Uterus (tissue), 3 donors: ENCODE measurements at regions not wholly inside any gene's neighbourhood (a gene's known extent, or its start where the extent isn't known, plus 50 kb on each side); places are given as distances from the start of the nearest gene placed in this dataset.

Experiments
- DNase-seq, 2 donors: peaks; one replicate each; pipeline ENCODE4 v3.0.0-alpha.2; 2019 to 2020
- H3K27ac ChIP-seq, 2 donors: fragments of 200-600 bp; sonication (generic); 1 replicate in 1 of 2; 2 replicates in 1 of 2; pipeline ENCODE4 v1.5.1; 2016 to 2018
- H3K27me3 ChIP-seq, 2 donors: fragments of 200-600 bp; sonication (generic); one replicate each; pipeline ENCODE4 v1.5.1; 2018 to 2019; ENCODE audit warnings: control low read depth in 1 of 2
- H3K36me3 ChIP-seq, 2 donors: fragments of 200-600 bp; sonication (generic); one replicate each; pipeline ENCODE4 v1.5.1; 2019; ENCODE audit warnings: control low read depth in 1 of 2
- H3K4me1 ChIP-seq, 2 donors: fragments of 200-600 bp; sonication (generic); one replicate each; pipeline ENCODE4 v1.5.1; 2018 to 2019; ENCODE audit warnings: control low read depth in 1 of 2
- H3K4me3 ChIP-seq, 2 donors: fragments of 200-600 bp; sonication (generic); 1 replicate in 1 of 2; 2 replicates in 1 of 2; pipeline ENCODE4 v1.5.1; 2018 to 2019; ENCODE audit warnings: mild to moderate bottlenecking in 1 of 2
- H3K9me3 ChIP-seq, 2 donors: fragments of 200-600 bp; sonication (generic); one replicate each; pipeline ENCODE4 v1.5.1; 2019; ENCODE audit warnings: control low read depth in 1 of 2
- POLR2A ChIP-seq, 2 donors: fragments of 450-650 bp; IDR thresholded peaks; one replicate each; pipeline ENCODE4 v1.6.1; 2016; ENCODE audit warnings: antibody characterized with exemption in 2 of 2, mild to moderate bottlenecking in 1 of 2, moderate library complexity in 1 of 2
- intact Hi-C: fragments of 100-400 bp; cut with DNase I; formaldehyde crosslinking; loops from one replicate; pipeline ENCODE4 v1.15.1; 2023; ENCODE audit warnings: low total_unique reads
- TF ChIP-seq, protein P1 (sequence below), 4 experiments: fragments of 200-600 bp in 2 of 4; fragments of 450-650 bp in 2 of 4; sonication (generic) in 2 of 4; IDR thresholded peaks; one replicate each; pipeline ENCODE4 v1.5.1; 2016 to 2019; ENCODE audit warnings: antibody characterized with exemption in 4 of 4, mild to moderate bottlenecking in 2 of 4, moderate library complexity in 1 of 4
- donor health status: DM: yes; HTN: yes; CAD: no.

DNA sequence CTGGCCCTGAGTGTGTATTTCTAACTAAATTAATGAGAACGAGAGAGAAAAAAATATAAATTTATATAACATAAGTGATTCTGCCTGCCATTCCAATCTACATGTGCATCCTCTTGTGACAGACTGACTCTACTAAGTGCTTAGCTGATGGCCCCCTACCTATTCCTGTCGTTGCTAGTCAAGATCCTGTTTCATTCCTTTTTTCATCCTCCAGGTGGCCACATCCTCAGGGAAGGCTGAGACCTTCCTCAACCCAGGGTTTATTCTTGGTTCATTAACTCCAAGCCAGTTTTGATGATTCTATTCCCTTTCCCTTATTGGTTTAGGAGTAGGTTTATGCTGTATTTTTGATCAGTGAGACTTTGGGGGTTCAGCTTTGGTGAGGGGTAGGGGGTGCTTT lies 201.3 kb downstream of the C9orf152 start:
- Histone ChIP-seq H3K9me3 (no peaks in the 10 kb centered on the region), H3K4me1 (no peaks in the 10 kb centered on the region), H3K27ac (no peak overlapping the region), H3K36me3 (no peaks in the 10 kb centered on the region), H3K4me3 (no peak overlapping the region), H3K27me3 (no peaks in the 10 kb centered on the region)
- intact Hi-C loops, result no loop called here
- no peak for TF ChIP-seq POLR2A (IDR thresholded peaks at IDR 0.05)
- TF ChIP-seq, protein P1, sequence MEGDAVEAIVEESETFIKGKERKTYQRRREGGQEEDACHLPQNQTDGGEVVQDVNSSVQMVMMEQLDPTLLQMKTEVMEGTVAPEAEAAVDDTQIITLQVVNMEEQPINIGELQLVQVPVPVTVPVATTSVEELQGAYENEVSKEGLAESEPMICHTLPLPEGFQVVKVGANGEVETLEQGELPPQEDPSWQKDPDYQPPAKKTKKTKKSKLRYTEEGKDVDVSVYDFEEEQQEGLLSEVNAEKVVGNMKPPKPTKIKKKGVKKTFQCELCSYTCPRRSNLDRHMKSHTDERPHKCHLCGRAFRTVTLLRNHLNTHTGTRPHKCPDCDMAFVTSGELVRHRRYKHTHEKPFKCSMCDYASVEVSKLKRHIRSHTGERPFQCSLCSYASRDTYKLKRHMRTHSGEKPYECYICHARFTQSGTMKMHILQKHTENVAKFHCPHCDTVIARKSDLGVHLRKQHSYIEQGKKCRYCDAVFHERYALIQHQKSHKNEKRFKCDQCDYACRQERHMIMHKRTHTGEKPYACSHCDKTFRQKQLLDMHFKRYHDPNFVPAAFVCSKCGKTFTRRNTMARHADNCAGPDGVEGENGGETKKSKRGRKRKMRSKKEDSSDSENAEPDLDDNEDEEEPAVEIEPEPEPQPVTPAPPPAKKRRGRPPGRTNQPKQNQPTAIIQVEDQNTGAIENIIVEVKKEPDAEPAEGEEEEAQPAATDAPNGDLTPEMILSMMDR (IDR thresholded peaks at IDR 0.05), result no peak
- no peak for DNase-seq

DNA sequence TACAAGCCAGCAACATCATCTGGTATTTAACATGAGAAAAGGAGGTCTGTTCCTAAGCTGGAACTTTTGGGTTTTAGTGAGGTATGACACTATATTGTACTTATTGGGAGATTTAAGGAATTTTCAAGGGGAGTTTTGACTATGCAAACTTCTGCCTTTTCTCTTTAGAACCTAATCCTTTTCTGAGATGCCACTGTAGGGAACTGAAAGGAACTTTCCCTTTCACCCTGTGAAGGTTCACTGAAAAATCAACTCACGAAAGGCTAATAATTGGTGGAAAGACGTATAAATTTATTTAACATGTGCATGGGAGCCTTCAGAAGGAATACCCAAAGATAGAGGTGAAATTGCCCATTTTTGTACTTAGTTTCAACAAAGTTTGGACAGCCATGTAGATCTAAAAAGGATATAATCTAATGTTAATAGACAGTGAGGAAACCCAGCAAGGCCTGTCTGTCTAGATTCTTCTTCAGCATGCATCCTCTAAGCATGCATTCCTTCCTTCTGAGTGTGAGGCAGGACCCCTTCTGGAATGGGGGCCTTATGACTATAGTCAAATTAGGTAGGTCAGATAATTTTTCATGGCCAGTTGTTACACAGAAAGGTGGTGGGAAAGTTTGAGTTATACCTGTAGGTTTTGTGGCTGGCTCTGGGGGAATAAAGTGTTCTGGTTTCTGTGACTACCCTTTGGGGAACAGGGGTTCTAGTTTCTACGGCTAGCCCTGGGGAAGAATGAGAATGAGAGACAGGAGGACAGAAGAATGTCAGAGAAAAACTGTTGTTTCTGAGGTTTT lies 200.3 kb downstream of the C9orf152 start:
- no peaks in the 10 kb centered on the region for H3K9me3 ChIP-seq
- no peak for DNase-seq
- intact Hi-C loops, result no loop called here
- no peaks in the 10 kb centered on the region for H3K27me3 ChIP-seq
- H3K27ac ChIP-seq, result no peak overlapping the region
- no peaks in the 10 kb centered on the region for H3K36me3 ChIP-seq
- no peak overlapping the region for H3K4me3 ChIP-seq
- H3K4me1 ChIP-seq, result no peaks in the 10 kb centered on the region
- no peak for TF ChIP-seq POLR2A (IDR thresholded peaks at IDR 0.05)
- TF ChIP-seq, protein P1 (IDR thresholded peaks at IDR 0.05), result no peak

DNA sequence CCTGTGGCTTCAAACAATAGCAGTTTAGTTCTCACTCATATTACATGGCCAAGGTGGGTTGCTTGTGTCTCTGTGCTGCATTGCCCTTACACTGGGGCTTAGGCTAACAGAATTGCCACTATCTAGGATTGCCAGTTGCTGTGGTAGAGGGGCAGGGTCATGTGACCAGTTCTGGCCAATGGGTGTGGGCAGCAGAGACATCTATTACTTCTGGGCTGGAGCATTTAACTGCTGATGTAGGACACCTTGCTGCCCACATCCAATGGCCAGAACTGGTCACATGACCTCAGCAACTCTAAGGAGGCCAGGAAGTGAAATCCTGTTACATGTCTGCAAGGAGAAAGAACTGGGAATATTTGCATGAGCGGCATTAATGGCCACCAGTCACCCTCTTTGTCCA lies 199.3 kb downstream of the C9orf152 start:
- H3K4me3 ChIP-seq, result no peak overlapping the region
- H3K27me3 ChIP-seq, result no peaks in the 10 kb centered on the region
- no peak for TF ChIP-seq POLR2A (IDR thresholded peaks at IDR 0.05)
- TF ChIP-seq, protein P1 (IDR thresholded peaks at IDR 0.05), result no peak
- no peaks in the 10 kb centered on the region for H3K9me3 ChIP-seq
- H3K36me3 ChIP-seq, result no peaks in the 10 kb centered on the region
- no peaks in the 10 kb centered on the region for H3K4me1 ChIP-seq
- DNase-seq, result no peak
- no peak overlapping the region for H3K27ac ChIP-seq
- intact Hi-C loops, result no loop called here

DNA sequence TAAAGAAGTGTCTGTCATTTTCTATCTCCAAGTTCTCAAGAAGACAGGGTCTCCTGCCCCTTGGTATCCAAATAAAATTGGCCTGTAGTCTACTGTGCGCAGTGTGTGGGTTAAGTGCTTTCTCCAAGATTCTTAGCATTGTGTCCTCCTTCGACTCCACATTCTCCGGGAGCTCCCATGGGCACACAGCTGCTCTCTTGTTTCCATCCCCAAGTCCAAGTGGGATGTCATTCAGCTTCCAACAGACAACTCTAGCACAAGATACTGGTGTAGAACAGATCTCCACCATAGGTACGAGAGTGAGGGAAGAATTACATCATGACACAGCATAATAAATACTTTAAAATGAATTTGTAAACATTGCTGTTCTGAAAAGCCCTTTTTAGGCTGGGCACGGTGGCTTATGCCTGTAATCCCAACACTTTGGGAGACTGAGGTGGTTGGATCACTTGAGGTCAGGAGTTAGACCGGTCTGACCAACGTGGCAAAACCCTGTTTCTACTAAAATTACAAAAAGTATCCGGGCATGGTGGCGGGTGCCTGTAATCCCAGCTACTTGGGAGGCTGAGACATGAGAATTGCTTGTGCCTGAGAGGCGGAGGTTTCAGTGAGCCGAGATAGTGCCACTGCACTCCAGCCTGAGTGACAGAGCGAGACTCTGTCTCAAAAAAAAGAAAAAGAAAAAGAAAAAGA lies 196.2 kb downstream of the C9orf152 start:
- TF ChIP-seq, protein P1 (IDR thresholded peaks at IDR 0.05), result no peak
- TF ChIP-seq POLR2A (IDR thresholded peaks at IDR 0.05), result no peak
- intact Hi-C loops, result no loop called here
- no peak overlapping the region for H3K27ac ChIP-seq
- H3K27me3 ChIP-seq, result no peaks in the 10 kb centered on the region
- DNase-seq, result no peak
- no peaks in the 10 kb centered on the region for H3K36me3 ChIP-seq
- H3K4me3 ChIP-seq, result no peak overlapping the region
- no peaks in the 10 kb centered on the region for H3K9me3 ChIP-seq
- no peaks in the 10 kb centered on the region for H3K4me1 ChIP-seq

DNA sequence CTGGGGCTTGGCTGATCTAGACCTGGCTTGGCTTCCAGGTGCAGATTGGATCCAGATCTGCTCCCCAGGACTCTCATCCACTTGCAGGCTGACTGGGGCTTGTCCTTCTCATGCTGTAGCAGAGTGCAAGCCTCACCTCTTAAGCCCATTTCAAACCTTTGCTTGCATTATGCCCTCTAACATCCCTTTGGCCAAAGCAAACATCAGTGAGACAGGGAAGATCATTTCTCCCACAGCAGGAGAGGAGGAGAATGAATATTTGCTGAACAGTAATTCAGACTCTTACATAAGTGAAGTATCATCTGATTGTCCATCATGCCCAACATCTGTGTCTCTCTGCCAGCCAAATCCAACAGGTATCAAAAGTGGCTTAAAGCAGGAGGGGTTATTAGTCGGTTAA lies 194.9 kb downstream of the C9orf152 start:
- Histone ChIP-seq H3K9me3 (no peaks in the 10 kb centered on the region), H3K27ac (no peak overlapping the region), H3K27me3 (no peaks in the 10 kb centered on the region), H3K36me3 (no peaks in the 10 kb centered on the region), H3K4me1 (no peaks in the 10 kb centered on the region), H3K4me3 (no peak overlapping the region)
- intact Hi-C loops, result no loop called here
- no peak for TF ChIP-seq POLR2A (IDR thresholded peaks at IDR 0.05)
- TF ChIP-seq, protein P1 (IDR thresholded peaks at IDR 0.05), result no peak
- DNase-seq, result no peak
